H9 (cell line): ENCODE measurements at regions not wholly inside any gene's neighbourhood (a gene's known extent, or its start where the extent isn't known, plus 50 kb on each side); places are given as distances from the start of the nearest gene placed in this dataset.

Experiments used
- DNase-seq: peaks from one replicate; pipeline ENCODE4 v3.0.0-alpha.2; 2017
- H2AFZ ChIP-seq: one replicate; pipeline ENCODE4 v1.6.1; 2013; ENCODE audit warnings: mild to moderate bottlenecking, low read length, control low read depth, moderate library complexity
- H2AK5ac ChIP-seq: 2 replicates; pipeline ENCODE4 v1.6.1; 2013; ENCODE audit warnings: low read length, control low read depth, mixed read lengths; ENCODE audit not compliant: insufficient read length
- H2BK120ac ChIP-seq: one replicate; pipeline ENCODE4 v1.6.1; 2013; ENCODE audit warnings: low read depth, mild to moderate bottlenecking, low read length, control low read depth, inconsistent platforms; ENCODE audit not compliant: poor library complexity, severe bottlenecking
- H2BK12ac ChIP-seq: 2 replicates; pipeline ENCODE4 v1.6.1; 2013; ENCODE audit warnings: low read length, control low read depth, mixed read lengths, low read depth; ENCODE audit not compliant: insufficient read length
- H2BK15ac ChIP-seq: 2 replicates; pipeline ENCODE4 v1.6.1; 2013; ENCODE audit warnings: low read depth, low read length, control low read depth
- H2BK20ac ChIP-seq: one replicate; pipeline ENCODE4 v1.6.1; 2013; ENCODE audit warnings: low read depth, mild to moderate bottlenecking, low read length, control low read depth, inconsistent platforms; ENCODE audit not compliant: poor library complexity, severe bottlenecking
- H2BK5ac ChIP-seq: 2 replicates; pipeline ENCODE4 v1.6.1; 2013; ENCODE audit warnings: low read length, control low read depth, mixed read lengths; ENCODE audit not compliant: insufficient read length
- H3K14ac ChIP-seq: 2 replicates; pipeline ENCODE4 v1.6.1; 2013; ENCODE audit warnings: low read length, control low read depth; ENCODE audit not compliant: insufficient read depth
- H3K18ac ChIP-seq: 2 replicates; pipeline ENCODE4 v1.6.1; 2013; ENCODE audit warnings: low read depth, mild to moderate bottlenecking, mixed read lengths, low read length, control low read depth; ENCODE audit not compliant: insufficient read length
- H3K23ac ChIP-seq: 2 replicates; pipeline ENCODE4 v1.6.1; 2013; ENCODE audit warnings: low read length, control low read depth, mixed read lengths, low read depth; ENCODE audit not compliant: insufficient read length
- H3K23me2 ChIP-seq: 2 replicates; pipeline ENCODE4 v1.6.1; 2013; ENCODE audit warnings: low read depth, mild to moderate bottlenecking, mixed read lengths, low read length, control low read depth; ENCODE audit not compliant: insufficient read length, poor library complexity, severe bottlenecking
- H3K27ac ChIP-seq: 2 replicates; pipeline ENCODE4 v1.5.1; 2013; ENCODE audit warnings: low read length, control low read depth, mixed read lengths, low read depth; ENCODE audit not compliant: insufficient read length
- H3K27me3 ChIP-seq: 2 replicates; pipeline ENCODE4 v1.6.1; 2013; ENCODE audit warnings: low read length, control low read depth, inconsistent platforms; ENCODE audit not compliant: insufficient read depth
- H3K4ac ChIP-seq: 2 replicates; pipeline ENCODE4 v1.6.1; 2013; ENCODE audit warnings: low read depth, mild to moderate bottlenecking, control low read depth, inconsistent platforms, low read length, moderate library complexity
- H3K4me1 ChIP-seq: 2 replicates; pipeline ENCODE4 v1.6.1; 2013; ENCODE audit warnings: low read length, control low read depth, inconsistent platforms; ENCODE audit not compliant: insufficient read depth
- H3K4me2 ChIP-seq: 2 replicates; pipeline ENCODE4 v1.6.1; 2013; ENCODE audit warnings: low read length, control low read depth, mixed read lengths; ENCODE audit not compliant: insufficient read length, insufficient read depth
- H3K56ac ChIP-seq: 2 replicates; pipeline ENCODE4 v1.6.1; 2013; ENCODE audit warnings: low read depth, mild to moderate bottlenecking, mixed read lengths, low read length, control low read depth; ENCODE audit not compliant: insufficient read length
- H3K79me1 ChIP-seq: 2 replicates; pipeline ENCODE4 v1.6.1; 2013; ENCODE audit warnings: low read depth, mild to moderate bottlenecking, moderate library complexity, low read length, control low read depth, inconsistent platforms; ENCODE audit not compliant: insufficient read depth, poor library complexity, severe bottlenecking
- H3K79me2 ChIP-seq: 2 replicates; pipeline ENCODE4 v1.6.1; 2013; ENCODE audit warnings: low read length, control low read depth, inconsistent platforms; ENCODE audit not compliant: insufficient read depth
- H3K9ac ChIP-seq: 2 replicates; pipeline ENCODE4 v1.6.1; 2013; ENCODE audit warnings: low read length, control low read depth, mixed read lengths; ENCODE audit not compliant: insufficient read length; ENCODE audit errors: extremely low read depth
- H3K9me3 ChIP-seq: one replicate; pipeline ENCODE4 v1.6.1; 2013; ENCODE audit warnings: low read depth, low read length, inconsistent platforms; ENCODE audit not compliant: control insufficient read depth
- H3T11ph ChIP-seq: one replicate; pipeline ENCODE4 v1.6.1; 2013; ENCODE audit warnings: mild to moderate bottlenecking, low read length, control low read depth, inconsistent platforms
- H4K20me1 ChIP-seq: one replicate; pipeline ENCODE4 v1.6.1; 2013; ENCODE audit not compliant: control insufficient read depth, insufficient read length, insufficient read depth
- H4K5ac ChIP-seq: 2 replicates; pipeline ENCODE4 v1.6.1; 2013; ENCODE audit warnings: low read depth, mild to moderate bottlenecking, mixed read lengths, low read length, control low read depth; ENCODE audit not compliant: insufficient read length
- H4K8ac ChIP-seq: replicated peaks from 2 replicates; pipeline ENCODE4 v1.6.1; 2013; ENCODE audit warnings: low read length, control low read depth, mixed read lengths, low read depth; ENCODE audit not compliant: insufficient read length
- H4K91ac ChIP-seq: 2 replicates; pipeline ENCODE4 v1.6.1; 2013; ENCODE audit warnings: low read depth, mild to moderate bottlenecking, moderate library complexity, mixed read lengths, low read length, control low read depth; ENCODE audit not compliant: insufficient read length
- H3K27ac Mint-ChIP-seq, 3 experiments: 2 replicates in 2 of 3; 3 replicates in 1 of 3; pipeline ENCODE4 v1.8.0; 2020 to 2021; ENCODE audit warnings: mixed read lengths in 3 of 3, mild to moderate bottlenecking in 1 of 3, moderate library complexity in 1 of 3
- H3K27me3 Mint-ChIP-seq: 2 replicates; pipeline ENCODE4 v1.8.0; 2021; ENCODE audit warnings: low read depth, mild to moderate bottlenecking, moderate library complexity, mixed read lengths
- H3K36me3 Mint-ChIP-seq, 3 experiments: 2 replicates in 2 of 3; 3 replicates in 1 of 3; pipeline ENCODE4 v1.8.0; 2020 to 2021; ENCODE audit warnings: low read depth in 3 of 3, mixed read lengths in 3 of 3; ENCODE audit not compliant: insufficient read depth in 1 of 3
- H3K4me1 Mint-ChIP-seq, 2 experiments: 2 replicates each; pipeline ENCODE4 v1.8.0; 2020; ENCODE audit warnings: mixed read lengths in 2 of 2
- H3K4me3 Mint-ChIP-seq, 2 experiments: 2 replicates in 1 of 2; 3 replicates in 1 of 2; pipeline ENCODE4 v1.8.0; 2020 to 2021; ENCODE audit warnings: mild to moderate bottlenecking in 2 of 2, mixed read lengths in 2 of 2, moderate library complexity in 1 of 2
- H3K9me3 Mint-ChIP-seq, 2 experiments: 2 replicates in 1 of 2; 3 replicates in 1 of 2; pipeline ENCODE4 v1.8.0; 2020; ENCODE audit warnings: mild to moderate bottlenecking in 2 of 2, mixed read lengths in 2 of 2, moderate library complexity in 1 of 2
- WGBS: extraction: QIAGEN DNeasy Blood & Tissue Kit; methylation state at CpG from one replicate; pipeline ENCODE4 v1.1.7; 2013; ENCODE audit warnings: missing lambda C conversion rate, low lambda C conversion rate, mixed read lengths; ENCODE audit not compliant: insufficient read length; ENCODE audit errors: extremely low coverage; 5-methylcytosine and 5-hydroxymethylcytosine counted together
- TF ChIP-seq, protein P1 (sequence below): fragments of 200-600 bp; sonication (generic); conservative IDR thresholded peaks from 3 replicates; pipeline ENCODE4 v1.8.0; 2021; ENCODE audit warnings: antibody characterized with exemption, mild to moderate bottlenecking

DNA sequence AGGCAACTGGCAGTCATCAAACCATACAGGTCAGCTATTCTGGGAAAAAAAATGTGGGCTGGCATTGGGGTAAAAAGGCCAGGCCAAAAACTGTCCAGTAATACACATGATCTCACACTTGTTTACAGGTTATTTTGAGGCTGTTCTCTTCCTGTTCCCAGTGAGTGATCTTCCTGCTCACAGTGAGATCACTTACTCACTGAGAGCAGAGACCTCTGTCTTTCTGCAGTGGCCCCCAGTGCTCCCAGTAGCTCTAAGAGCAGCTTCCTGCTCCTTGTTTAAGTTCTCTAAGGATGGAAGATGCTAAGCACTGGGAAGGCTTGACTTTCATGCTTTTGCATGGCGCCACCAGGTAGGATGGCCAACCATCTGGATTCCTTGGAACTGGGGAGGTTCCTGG is 93.5 kb upstream of the KIAA1217 start:
- H3K4me1 Mint-ChIP-seq, result peaks cover 16 to 20% of the 10 kb centered on the region in 2 experiments
- no peaks in the 10 kb centered on the region for H3K27me3 ChIP-seq
- no peaks in the 10 kb centered on the region for H3K79me1 ChIP-seq
- H2AFZ ChIP-seq, result no peak overlapping the region
- no peaks in the 10 kb centered on the region; a peak in 2 of 5 replicates for H3K9me3 Mint-ChIP-seq
- TF ChIP-seq, protein P1, sequence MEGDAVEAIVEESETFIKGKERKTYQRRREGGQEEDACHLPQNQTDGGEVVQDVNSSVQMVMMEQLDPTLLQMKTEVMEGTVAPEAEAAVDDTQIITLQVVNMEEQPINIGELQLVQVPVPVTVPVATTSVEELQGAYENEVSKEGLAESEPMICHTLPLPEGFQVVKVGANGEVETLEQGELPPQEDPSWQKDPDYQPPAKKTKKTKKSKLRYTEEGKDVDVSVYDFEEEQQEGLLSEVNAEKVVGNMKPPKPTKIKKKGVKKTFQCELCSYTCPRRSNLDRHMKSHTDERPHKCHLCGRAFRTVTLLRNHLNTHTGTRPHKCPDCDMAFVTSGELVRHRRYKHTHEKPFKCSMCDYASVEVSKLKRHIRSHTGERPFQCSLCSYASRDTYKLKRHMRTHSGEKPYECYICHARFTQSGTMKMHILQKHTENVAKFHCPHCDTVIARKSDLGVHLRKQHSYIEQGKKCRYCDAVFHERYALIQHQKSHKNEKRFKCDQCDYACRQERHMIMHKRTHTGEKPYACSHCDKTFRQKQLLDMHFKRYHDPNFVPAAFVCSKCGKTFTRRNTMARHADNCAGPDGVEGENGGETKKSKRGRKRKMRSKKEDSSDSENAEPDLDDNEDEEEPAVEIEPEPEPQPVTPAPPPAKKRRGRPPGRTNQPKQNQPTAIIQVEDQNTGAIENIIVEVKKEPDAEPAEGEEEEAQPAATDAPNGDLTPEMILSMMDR, result no peak
- no peak overlapping the region for H3K23ac ChIP-seq
- no peak overlapping the region for H3K4me2 ChIP-seq
- H2AK5ac ChIP-seq, result no peak overlapping the region
- H3K36me3 Mint-ChIP-seq, result no peaks in the 10 kb centered on the region
- no peaks in the 10 kb centered on the region for H3K23me2 ChIP-seq
- no peaks in the 10 kb centered on the region; the same call in 1 of the 2 replicates for H3K27me3 Mint-ChIP-seq
- H4K20me1 ChIP-seq, result no peaks in the 10 kb centered on the region
- H2BK20ac ChIP-seq, result no peak overlapping the region
- no peak overlapping the region for H3K18ac ChIP-seq
- no peak overlapping the region for H3K9ac ChIP-seq
- no peaks in the 10 kb centered on the region; the same call in 1 of the 2 replicates for H3K4me1 ChIP-seq
- no peak overlapping the region for H4K91ac ChIP-seq
- DNase-seq, result no peak
- H3K56ac ChIP-seq, result no peak overlapping the region
- H3K27ac Mint-ChIP-seq, result no peak overlapping the region
- H3K4me3 Mint-ChIP-seq, result no peak overlapping the region
- no peaks in the 10 kb centered on the region for H3K79me2 ChIP-seq
- H3K27ac ChIP-seq, result no peak overlapping the region
- H2BK12ac ChIP-seq, result no peak overlapping the region
- H3K14ac ChIP-seq, result no peak overlapping the region
- no peak overlapping the region for H4K5ac ChIP-seq
- H3K9me3 ChIP-seq, result no peaks in the 10 kb centered on the region
- no peak overlapping the region for H2BK15ac ChIP-seq
- no peak overlapping the region for H2BK120ac ChIP-seq
- H4K8ac ChIP-seq, result no peak overlapping the region
- H2BK5ac ChIP-seq, result no peak overlapping the region
- H3K4ac ChIP-seq, result no peak overlapping the region
- no peak overlapping the region for H3T11ph ChIP-seq
- WGBS, result no CpG with 5 or more reads among the region's 1 CpG
